ACHN (cell line): ENCODE measurements at regions not wholly inside any gene's neighbourhood (a gene's known extent, or its start where the extent isn't known, plus 50 kb on each side); places are given as distances from the start of the nearest gene placed in this dataset.
"Not testable (repeated sequence)": the region's sequence is repeated elsewhere in the genome, so short reads cannot be mapped to it uniquely, and the experiment has no call there.

Experiments used
- DNase-seq: peaks from one replicate; pipeline ENCODE4 v3.0.0-alpha.2; 2015
- in situ Hi-C: cut with HindIII; loops from 2 replicates; pipeline ENCODE4 v1.10.0; 2017; ENCODE audit warnings: low sequenced_read_pairs, low pct_ligation_motif_present, low pct_unique_long_range_greater_than_20kb

- no peak for DNase-seq
- in situ Hi-C loops: no loop called here
Observed at GRCh38 chr9:744046-744712, 97.3 kb upstream of the DMRT1 start.

DNA sequence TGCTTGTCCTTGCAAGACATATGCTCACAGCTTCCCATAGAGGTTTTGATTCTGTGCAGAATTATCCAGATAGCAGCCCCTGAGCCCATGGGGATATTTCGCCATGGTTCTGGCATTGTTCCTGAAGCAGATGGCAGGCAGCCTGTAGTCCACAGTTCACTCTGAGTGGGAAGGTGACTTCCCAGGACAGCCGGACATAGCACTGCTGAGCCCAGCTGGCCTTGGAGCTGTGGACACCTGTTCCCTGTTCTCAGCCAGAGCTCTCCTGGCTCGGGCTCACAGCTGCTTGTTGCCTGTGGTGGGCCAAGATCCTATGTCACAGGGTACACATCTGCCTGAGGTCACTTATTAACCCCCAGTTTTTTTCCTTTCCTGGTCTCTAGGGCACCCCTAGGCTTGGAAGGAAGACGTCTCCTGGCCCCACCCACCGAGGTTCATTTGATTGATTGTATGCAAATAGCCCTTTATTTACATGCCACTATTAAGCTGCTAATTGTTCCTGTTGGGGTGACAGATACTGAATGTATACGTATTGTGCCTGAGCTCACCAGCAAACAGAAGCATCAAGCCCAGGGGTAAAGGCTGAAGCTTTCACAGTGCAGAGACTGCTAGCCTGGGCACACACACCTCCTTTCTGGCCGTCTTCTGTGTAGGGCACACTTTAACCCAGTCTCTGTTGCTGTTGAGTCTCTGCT, 96.6 kb upstream of the DMRT1 start:
- DNase-seq: no peak
- in situ Hi-C loops: no loop called here

GRCh38 chr9:745761-746380, 95.6 kb upstream of the DMRT1 start:
- DNase-seq: no peak
- in situ Hi-C loops: no loop called here

DNA sequence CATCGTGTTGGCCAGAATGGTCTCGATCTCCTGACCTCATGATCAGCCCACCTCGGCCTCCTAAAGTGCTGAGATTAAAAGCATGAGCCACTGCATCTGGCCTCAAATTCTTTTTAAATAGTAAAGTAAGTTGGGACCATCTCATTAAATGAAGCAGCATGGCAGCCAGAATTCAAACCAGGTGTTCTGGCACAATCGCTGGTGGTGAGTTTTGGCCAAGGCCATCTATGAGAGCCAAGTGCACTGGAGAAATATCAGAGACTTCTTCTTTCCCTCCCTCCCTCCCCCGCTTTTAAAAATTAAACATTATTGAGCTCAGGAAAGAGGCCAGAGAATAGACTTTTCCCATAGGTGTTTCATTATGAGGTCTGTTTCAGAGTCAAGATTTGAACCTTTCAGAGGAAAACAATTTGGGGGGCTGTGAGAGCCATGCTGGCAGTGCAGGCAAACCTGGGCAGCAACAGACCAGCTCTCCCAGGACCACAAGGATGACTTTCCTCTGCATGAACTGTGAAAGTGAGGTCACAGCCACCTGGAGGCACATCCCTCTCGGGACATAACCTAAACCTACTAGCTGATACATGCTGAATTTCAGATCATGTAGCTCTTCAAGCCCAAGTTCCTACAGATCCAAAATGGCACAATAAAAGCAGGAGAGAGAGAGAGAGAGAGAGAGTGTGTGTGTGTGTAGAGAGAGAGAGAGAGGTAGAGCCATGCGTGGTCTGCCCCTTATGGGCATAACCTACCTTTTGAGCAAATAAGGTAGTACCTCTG, 94.6 kb upstream of the DMRT1 start:
- no peak for DNase-seq
- in situ Hi-C loops: no loop called here

- in situ Hi-C loops: no loop called here
- DNase-seq: no peak
Observed at GRCh38 chr9:747567-747966, 93.9 kb upstream of the DMRT1 start.

DNA sequence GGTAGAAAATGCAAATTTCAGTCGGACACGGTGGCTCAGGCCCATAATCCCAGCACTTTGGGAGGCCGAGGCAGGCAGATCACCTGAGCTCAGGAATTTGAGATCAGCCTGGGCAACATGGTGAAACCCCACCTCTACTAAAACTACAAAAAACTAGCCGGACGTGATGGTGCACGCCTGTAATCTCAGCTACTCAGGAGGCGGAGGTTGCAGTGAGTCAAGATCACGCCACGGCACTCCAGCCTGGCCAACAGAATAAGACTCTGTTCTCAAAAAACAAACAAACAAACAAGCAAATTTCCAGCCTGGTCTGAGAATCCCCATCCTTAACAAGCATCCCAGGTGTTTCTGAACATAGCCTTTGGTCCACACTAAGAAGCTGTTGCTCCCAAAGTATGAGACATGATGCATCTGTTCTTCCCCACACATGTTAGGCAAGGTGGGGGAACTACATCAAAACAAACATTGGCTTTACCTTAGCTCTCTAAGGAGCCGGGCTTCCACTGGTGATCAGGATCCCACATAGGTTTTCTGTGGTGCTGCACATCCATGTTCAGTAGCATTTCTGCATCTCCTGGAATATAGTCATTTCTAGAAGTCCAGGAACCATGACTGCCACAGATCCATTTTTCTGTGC, 92.5 kb upstream of the DMRT1 start:
- DNase-seq: no peak
- in situ Hi-C loops: no loop called here

DNA sequence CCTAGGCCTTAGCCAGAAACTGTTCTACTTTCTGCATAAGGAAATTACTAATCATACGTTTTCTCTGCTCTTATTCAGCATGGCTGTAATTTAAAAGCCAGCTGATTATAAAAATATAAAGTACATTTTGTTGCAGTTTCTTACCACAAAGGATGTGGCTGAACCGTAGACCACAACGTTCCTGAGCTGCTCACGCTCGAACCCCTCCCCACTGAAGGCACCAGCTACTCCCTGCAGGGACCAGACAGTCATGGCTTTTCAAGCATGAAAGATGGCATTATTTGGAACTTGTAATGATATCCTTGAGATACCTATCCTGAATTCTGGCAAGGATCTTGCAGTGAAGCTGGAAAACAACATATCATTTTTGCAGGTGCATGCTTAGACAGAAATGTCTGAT, 91.8 kb upstream of the DMRT1 start:
- no peak for DNase-seq
- in situ Hi-C loops: loop anchor here (25.0 kb wide), 1 partner anchor 137 kb away; no protein-coding TSS in a partner anchor

DNA sequence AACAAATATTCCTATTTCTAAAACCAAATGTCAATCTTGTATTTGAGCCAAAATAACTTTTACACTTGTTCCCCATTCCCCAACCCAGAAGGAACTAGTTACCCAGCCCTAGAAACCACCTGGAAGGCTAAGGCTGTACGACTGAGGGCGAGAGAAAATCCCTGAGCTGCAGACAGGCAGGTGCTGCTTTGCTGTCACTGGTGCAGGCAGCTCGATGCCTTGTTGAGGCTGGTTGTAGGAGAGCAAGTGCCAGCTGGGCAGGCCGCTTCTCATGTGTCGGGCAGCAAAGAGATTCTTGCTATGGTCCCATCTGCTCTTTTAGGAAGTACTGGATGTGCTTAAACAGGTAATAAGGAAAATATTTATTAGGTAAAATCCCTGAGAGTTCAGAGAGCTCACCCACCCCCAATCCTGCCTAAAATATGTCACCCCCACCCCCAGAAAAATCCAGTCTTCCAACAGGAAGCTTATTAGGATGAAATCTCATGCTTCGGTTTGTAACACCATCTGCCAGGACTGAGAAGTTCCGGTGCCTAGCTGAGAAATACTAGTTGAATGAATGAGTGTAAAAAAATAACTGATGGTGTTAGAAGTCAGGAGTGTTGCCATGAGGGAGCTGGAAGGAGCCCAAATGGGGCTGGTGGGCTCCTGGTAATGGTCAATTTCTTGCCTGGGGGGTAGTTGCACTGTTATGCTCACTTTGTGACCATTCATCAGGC, 91.1 kb upstream of the DMRT1 start:
- in situ Hi-C loops: loop anchor here (25.0 kb wide), 1 partner anchor 138 kb away; no protein-coding TSS in a partner anchor
- DNase-seq: no peak

DNA sequence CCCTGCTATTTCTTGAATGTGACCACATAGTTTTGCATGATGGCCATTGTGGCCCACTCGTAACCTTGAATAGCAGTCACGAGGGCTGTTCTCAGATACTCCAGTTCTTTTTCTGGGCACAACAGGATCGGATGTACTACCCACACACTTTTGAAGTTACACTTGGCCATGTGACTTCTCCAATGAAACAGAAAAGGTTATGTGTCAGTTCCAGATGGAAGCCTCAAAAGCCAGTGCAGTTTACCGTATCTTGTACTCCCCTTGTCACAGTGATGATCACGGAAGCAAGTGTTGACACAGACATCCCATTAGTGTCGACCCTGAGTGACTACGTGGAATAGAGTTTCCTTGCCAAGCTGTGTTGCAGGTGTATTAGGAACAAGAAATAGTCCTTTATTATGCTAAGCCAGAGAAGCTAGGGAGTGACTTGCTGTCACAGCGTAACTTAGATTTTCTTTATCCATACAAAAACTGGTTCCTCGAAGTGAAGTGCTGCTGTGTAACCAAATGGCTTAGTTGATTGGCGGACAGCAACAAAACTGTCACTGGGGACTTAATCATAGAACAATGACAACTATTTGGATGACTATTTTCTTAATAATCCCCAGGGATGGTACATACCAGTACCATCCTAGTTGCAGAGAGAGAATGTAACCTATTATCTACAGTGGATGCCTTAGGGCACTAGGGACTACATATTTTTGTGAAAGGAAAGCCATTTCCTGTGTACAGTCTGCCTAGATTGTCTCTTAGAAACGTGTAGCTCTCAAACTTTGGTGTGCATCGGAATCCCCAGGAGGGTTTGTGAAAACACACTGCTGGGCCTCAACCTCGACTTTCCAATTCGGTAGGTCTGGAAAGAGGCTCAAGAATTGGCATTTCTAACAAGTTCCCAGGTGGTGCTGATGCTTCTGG, 90.1 kb upstream of the DMRT1 start:
- in situ Hi-C loops: loop anchor here (25.0 kb wide), 1 partner anchor 139 kb away; no protein-coding TSS in a partner anchor
- no peak for DNase-seq

GRCh38 chr9:752201-752600, 89.3 kb upstream of the DMRT1 start:
- in situ Hi-C loops: loop anchor here (25.0 kb wide), 1 partner anchor 140 kb away; no protein-coding TSS in a partner anchor
- no peak for DNase-seq

DNA sequence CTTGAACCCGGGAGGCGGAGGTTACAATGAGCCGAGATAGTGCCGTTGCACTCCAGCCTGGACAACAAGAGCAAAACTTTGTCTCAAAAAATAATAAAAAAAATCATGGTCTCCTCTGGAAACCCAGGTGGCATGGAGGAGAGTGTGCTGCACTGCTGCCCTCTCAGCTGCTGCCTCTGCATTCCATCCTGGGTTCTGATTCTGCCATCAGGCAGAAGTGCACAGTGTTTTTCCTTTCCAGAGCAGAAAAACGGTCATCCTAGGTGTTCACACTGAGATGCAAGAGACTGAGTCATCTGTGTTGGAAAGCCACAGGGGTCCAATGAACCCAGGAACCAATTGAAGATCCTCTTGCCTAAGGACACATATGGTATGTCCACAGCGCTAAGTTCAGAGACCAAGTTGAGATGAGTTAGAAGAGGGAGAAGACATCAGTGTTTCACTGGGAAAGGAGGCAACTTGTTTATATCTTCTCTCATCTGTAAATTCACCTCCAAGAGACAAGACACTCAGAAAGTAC, 88.8 kb upstream of the DMRT1 start:
- no peak for DNase-seq

DNA sequence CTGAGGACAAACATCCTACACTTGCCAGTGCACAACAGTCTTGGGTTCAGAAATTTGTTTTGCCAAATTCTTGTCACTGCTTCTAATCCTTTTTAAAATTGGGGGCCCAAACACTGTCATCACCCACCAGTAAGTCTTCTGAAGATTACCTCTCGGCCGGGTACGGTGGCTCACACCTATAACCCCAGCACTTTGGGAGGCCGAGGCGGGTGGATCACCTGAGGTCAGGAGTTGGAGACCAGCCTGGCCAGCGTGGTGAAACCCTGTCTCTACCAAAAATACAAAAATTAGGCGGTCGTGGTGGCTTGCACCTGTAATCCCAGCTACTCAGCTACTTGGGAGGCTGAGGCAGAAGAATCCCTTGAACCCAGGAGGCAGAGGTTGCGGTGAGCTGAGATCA, 87.8 kb upstream of the DMRT1 start:
- in situ Hi-C loops: loop anchor here (25.0 kb wide), 1 partner anchor 141 kb away; no protein-coding TSS in a partner anchor
- not testable (repeated sequence) for DNase-seq

More for the DNA sequence above, 88.8 kb upstream of the DMRT1 start:
- in situ Hi-C loops: loop anchor here (25.0 kb wide), 1 partner anchor 140 kb away; no protein-coding TSS in a partner anchor

DNA sequence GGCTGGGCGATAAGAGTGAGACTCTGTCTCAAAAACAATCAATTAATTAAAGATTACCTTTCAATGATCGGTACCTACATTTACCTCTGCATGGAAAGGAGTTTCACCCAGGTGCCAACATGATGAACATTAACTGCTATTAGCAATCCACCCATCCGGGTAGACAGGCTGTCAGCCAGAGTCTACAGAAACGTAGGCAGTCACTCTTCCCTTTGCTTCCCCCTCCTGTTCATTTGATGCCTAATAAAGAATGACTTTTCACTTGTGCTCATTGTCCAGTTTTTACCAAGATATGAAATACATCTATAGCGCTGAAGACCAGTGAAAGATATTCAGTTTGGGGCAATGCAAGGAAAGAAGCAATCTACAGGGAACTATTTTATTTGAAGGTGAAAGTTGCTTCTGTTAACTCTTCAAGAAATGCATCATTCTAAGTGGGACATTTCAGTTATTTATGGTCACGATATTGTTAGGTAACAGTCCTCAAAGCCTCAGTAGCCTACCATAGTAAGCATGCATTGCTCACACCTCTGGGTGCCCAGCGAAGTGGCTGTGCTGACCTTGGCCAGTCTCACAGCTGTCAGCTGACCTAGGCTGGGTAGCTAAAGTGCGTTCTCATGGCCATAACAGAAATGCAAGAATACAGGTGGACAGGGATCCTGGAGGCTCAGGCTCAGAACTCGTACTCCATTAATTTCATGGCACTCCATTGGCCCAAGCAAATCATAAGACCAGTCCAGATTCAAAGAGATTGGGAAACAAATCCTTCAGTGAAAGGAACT, 87.2 kb upstream of the DMRT1 start:
- in situ Hi-C loops: loop anchor here (25.0 kb wide), 1 partner anchor 142 kb away; no protein-coding TSS in a partner anchor
- DNase-seq: no peak

DNA sequence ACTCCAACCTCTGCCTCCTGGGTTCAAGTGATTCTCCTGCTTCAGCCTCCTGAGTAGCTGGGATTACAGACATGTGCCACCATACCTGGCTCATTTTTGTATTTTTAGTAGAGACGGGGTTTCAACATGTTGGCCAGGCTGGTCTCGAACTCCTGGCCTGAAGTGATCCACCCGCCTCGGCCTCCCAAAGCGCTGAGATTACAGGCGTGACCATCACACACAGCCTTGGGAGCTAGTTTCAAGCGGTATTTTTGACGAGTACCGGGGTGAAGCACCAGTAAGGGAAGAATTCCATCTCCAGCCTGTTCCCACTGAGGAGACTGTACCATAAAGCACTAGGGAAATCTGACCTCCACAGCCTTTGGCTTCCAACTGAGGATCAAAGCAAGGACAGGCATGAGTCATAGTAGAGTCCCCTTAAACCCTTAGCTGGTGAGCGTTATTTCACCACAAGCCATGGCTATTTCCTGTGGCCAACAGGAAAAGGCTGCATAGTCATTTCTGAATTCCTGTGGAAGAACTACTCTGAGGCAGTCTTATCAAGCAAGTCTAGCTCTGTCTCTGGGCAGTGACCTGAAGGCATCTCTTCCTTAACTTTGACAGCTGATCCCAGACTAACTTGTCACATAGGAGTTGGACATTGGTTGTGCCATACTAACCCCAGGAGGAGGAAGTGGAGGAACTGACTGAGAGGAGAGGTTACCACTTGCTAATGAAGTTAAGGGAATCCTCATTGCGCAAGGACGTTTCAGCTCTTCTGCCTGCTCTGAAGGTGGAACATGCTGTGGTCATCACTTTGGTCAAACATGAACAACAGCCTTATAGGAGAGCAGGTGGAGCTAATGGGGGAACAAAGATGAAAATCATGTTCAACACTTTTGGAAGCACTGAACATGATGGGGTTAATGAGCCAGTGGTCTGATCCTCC, 85.8 kb upstream of the DMRT1 start:
- peak; percentile 66 for DNase-seq
- in situ Hi-C loops: loop anchor here (25.0 kb wide), 1 partner anchor 143 kb away; no protein-coding TSS in a partner anchor
